MCF 10A (cell line): ENCODE measurements at regions not wholly inside any gene's neighbourhood (a gene's known extent, or its start where the extent isn't known, plus 50 kb on each side); places are given as distances from the start of the nearest gene placed in this dataset.
A peak's percentile ranks its signal among the peaks of the same experiment; 100 is the strongest.

Source experiments
- BruUV-seq: library from RNA; stranded (reverse); fragments of 400-500 nt; replicated peaks from 2 replicates; lab custom pipeline; 2021; lab: Mats Ljungman, UMichigan
- CTCF ChIA-PET: fragments of 300-600 bp; sonication (Branson Sonifier 250); formaldehyde crosslinking; extraction: SDS; loops from one replicate; lab custom pipeline; 2021; ENCODE audit warnings: antibody characterized with exemption, inconsistent platforms; lab: Yijun Ruan, JAX
- POLR2A ChIA-PET: fragments of 300-600, 350-650 bp; sonication (Branson Sonifier 250); formaldehyde crosslinking; extraction: SDS; loops from one replicate; lab custom pipeline; 2020; ENCODE audit warnings: antibody characterized with exemption, inconsistent platforms; lab: Yijun Ruan, JAX
- DNase-seq: peaks from one replicate; pipeline ENCODE4 v3.0.0-alpha.2; 2018; ENCODE audit not compliant: unreplicated experiment
- H3K27ac Mint-ChIP-seq: one replicate; pipeline ENCODE4 v1.8.0; 2022; ENCODE audit warnings: mild to moderate bottlenecking, low read depth, mixed read lengths; ENCODE audit not compliant: unreplicated experiment
- H3K27me3 Mint-ChIP-seq: one replicate; pipeline ENCODE4 v1.8.0; 2022; ENCODE audit warnings: mixed read lengths; ENCODE audit not compliant: insufficient read depth, unreplicated experiment
- H3K36me3 Mint-ChIP-seq: one replicate; pipeline ENCODE4 v1.8.0; 2022; ENCODE audit warnings: mild to moderate bottlenecking, moderate library complexity, mixed read lengths; ENCODE audit not compliant: insufficient read depth, unreplicated experiment
- H3K4me1 Mint-ChIP-seq: one replicate; pipeline ENCODE4 v1.8.0; 2022; ENCODE audit warnings: mixed read lengths; ENCODE audit not compliant: insufficient read depth, unreplicated experiment
- H3K4me3 Mint-ChIP-seq: one replicate; pipeline ENCODE4 v1.8.0; 2022; ENCODE audit warnings: mild to moderate bottlenecking, moderate library complexity, mixed read lengths; ENCODE audit not compliant: unreplicated experiment
- H3K9me3 Mint-ChIP-seq: one replicate; pipeline ENCODE4 v1.8.0; 2022; ENCODE audit warnings: mixed read lengths; ENCODE audit not compliant: unreplicated experiment
- CTCF ChIP-seq: fragments of 200-600 bp; IDR thresholded peaks from one replicate; pipeline ENCODE4 v1.8.0; 2022; ENCODE audit warnings: antibody characterized with exemption, mild to moderate bottlenecking; ENCODE audit not compliant: unreplicated experiment
- intact Hi-C: fragments of 100-400 bp; cut with micrococcal nuclease; formaldehyde crosslinking; loops from 2 replicates; pipeline ENCODE4 v1.14.1; 2022

DNA sequence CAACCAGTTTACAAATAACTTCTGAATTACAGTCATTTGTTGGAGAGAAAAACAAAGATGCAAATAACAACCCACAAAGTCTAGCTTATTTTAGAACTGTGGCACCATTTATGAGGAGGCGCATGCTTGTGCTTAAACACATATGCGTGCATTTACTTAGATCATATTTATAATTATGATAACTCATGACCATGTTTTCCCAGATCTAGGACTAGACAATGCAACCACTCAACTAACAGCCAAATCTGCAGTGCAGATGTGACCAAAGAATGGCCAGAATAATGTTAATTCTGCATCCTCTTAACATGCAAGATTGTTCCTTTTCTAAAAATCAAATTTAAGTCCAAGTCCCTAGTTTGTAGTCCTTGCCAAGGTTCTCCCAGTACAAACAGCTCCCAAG lies 167.3 kb upstream of the FST start:
- H3K4me1 Mint-ChIP-seq: peaks cover under 1% of the 10 kb centered on the region
- CTCF ChIA-PET: interaction anchor here (0.6 to 0.8 kb wide), 2 partner anchors 12 to 289 kb away, joined by 3 read pairs; no protein-coding TSS in a partner anchor
- H3K27me3 Mint-ChIP-seq: no peaks in the 10 kb centered on the region
- TF ChIP-seq CTCF: no peak
- H3K4me3 Mint-ChIP-seq: no peak overlapping the region
- H3K36me3 Mint-ChIP-seq: no peaks in the 10 kb centered on the region
- no TSS peak for BruUV-seq
- DNase-seq: no peak
- no peak overlapping the region for H3K27ac Mint-ChIP-seq
- intact Hi-C loops: no loop called here
- POLR2A ChIA-PET: interaction anchor here (0.7 to 1.5 kb wide), 2 partner anchors 9 to 22 kb away, joined by 3 to 4 read pairs; no protein-coding TSS in a partner anchor
- H3K9me3 Mint-ChIP-seq: peaks cover 35% of the 10 kb centered on the region

GRCh38 chr5:53318303-53318702 lies 162.1 kb upstream of the FST start:
- CTCF ChIA-PET: no interaction called here
- Mint-ChIP-seq H3K4me3 (no peak overlapping the region), H3K27me3 (no peaks in the 10 kb centered on the region), H3K9me3 (peaks cover 24% of the 10 kb centered on the region), H3K27ac (peak overlapping the region; percentile 63), H3K4me1 (peaks cover 30% of the 10 kb centered on the region), H3K36me3 (no peaks in the 10 kb centered on the region)
- no peak for TF ChIP-seq CTCF
- DNase-seq: peak; percentile 41
- no TSS peak for BruUV-seq
- POLR2A ChIA-PET: interaction anchor here (0.6 to 7.3 kb wide), 3 partner anchors 16 to 493 kb away, joined by 3 to 64 read pairs (median 3); no protein-coding TSS in a partner anchor
- intact Hi-C loops: no loop called here

- no peak for TF ChIP-seq CTCF
- Mint-ChIP-seq H3K4me3 (no peak overlapping the region), H3K27ac (peak overlapping the region; percentile 59), H3K36me3 (no peaks in the 10 kb centered on the region), H3K9me3 (peaks cover 24% of the 10 kb centered on the region), H3K4me1 (peaks cover 35% of the 10 kb centered on the region), H3K27me3 (no peaks in the 10 kb centered on the region)
- intact Hi-C loops: no loop called here
- peak; percentile 78 for DNase-seq
- ChIA-PET POLR2A (interaction anchor here (1.1 to 7.3 kb wide), 4 partner anchors 15 to 59 kb away, joined by 3 to 64 read pairs (median 4); no protein-coding TSS in a partner anchor), CTCF (interaction anchor here (0.6 to 1.5 kb wide), 6 partner anchors 11 to 57 kb away, joined by 3 to 6 read pairs (median 4); no protein-coding TSS in a partner anchor)
- no TSS peak for BruUV-seq
These were observed 161.1 kb upstream of the FST start for GRCh38 chr5:53319315-53319714.

DNA sequence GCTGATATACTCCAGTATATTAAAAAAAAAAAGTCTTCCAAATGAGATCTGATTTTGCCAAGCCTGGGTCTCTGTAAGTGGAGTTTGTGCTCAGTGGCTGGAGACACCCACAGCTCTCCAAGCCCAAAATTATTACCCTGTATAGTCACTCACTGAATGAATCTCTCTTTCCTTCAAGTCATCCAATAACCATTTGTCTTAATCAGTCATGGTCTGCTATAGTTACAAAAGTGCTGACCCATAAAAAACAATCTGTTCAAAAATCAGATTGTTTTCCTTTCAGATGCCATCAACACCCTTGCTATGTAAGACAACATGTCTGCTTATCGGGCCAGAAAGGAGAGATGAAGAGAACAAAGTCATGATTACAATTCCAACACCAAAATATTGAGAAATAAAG lies 159.4 kb upstream of the FST start:
- intact Hi-C loops: no loop called here
- no peak overlapping the region for H3K4me3 Mint-ChIP-seq
- peaks cover 11% of the 10 kb centered on the region for H3K9me3 Mint-ChIP-seq
- ChIA-PET POLR2A (interaction anchor here (0.9 to 7.3 kb wide), 3 partner anchors 13 to 26 kb away, joined by 3 to 64 read pairs (median 8); no protein-coding TSS in a partner anchor), CTCF (interaction anchor here (0.6 to 0.9 kb wide), 4 partner anchors 58 to 520 kb away, joined by 3 to 6 read pairs (median 4); no protein-coding TSS in a partner anchor)
- TF ChIP-seq CTCF: no peak
- H3K36me3 Mint-ChIP-seq: no peaks in the 10 kb centered on the region
- no peak for DNase-seq
- BruUV-seq: no TSS peak
- no peaks in the 10 kb centered on the region for H3K27me3 Mint-ChIP-seq
- no peak overlapping the region for H3K27ac Mint-ChIP-seq
- H3K4me1 Mint-ChIP-seq: peaks cover 40% of the 10 kb centered on the region
